Activated CD4-positive, alpha-beta T cell treated with anti-CD3 and anti-CD28 coated beads, Interleukin-2, amount 10 ng/mL, durations not matched to agents 7 days and 5 days (primary cell): ENCODE measurements at regions not wholly inside any gene's neighbourhood (a gene's known extent, or its start where the extent isn't known, plus 50 kb on each side); places are given as distances from the start of the nearest gene placed in this dataset.

Experiments used
- CTCF ChIA-PET: fragments of 350-600 bp; sonication (Branson Sonifier 250); formaldehyde crosslinking; loops from one replicate; lab custom pipeline; 2021; ENCODE audit warnings: antibody characterized with exemption; lab: Charles Lee
- POLR2A ChIA-PET: fragments of 350-600 bp; sonication (Branson Sonifier 250); formaldehyde crosslinking; loops from one replicate; lab custom pipeline; 2021; ENCODE audit warnings: antibody characterized with exemption; lab: Charles Lee
- DNase-seq: peaks from one replicate; pipeline ENCODE4 v3.0.0-alpha.2; 2020
- H3K27ac Mint-ChIP-seq: one replicate; pipeline ENCODE4 v1.8.0; 2021; ENCODE audit warnings: mild to moderate bottlenecking, moderate library complexity, mixed read lengths
- H3K27me3 Mint-ChIP-seq: one replicate; pipeline ENCODE4 v1.8.0; 2021; ENCODE audit warnings: mixed read lengths
- H3K36me3 Mint-ChIP-seq: one replicate; pipeline ENCODE4 v1.8.0; 2021; ENCODE audit warnings: low read depth, mixed read lengths
- H3K4me1 Mint-ChIP-seq: one replicate; pipeline ENCODE4 v1.8.0; 2021; ENCODE audit warnings: mixed read lengths
- H3K4me3 Mint-ChIP-seq: one replicate; pipeline ENCODE4 v1.8.0; 2021; ENCODE audit warnings: mild to moderate bottlenecking, moderate library complexity, mixed read lengths
- H3K9me3 Mint-ChIP-seq: one replicate; pipeline ENCODE4 v1.8.0; 2021; ENCODE audit warnings: mixed read lengths

GRCh38 chr1:86224651-86225310 is 68.2 kb upstream of the COL24A1 start:
- Mint-ChIP-seq H3K9me3 (no peaks in the 10 kb centered on the region), H3K27ac (no peak overlapping the region), H3K4me1 (no peaks in the 10 kb centered on the region), H3K36me3 (no peaks in the 10 kb centered on the region), H3K27me3 (no peaks in the 10 kb centered on the region), H3K4me3 (no peak overlapping the region)
- ChIA-PET CTCF (no interaction called here), POLR2A (no interaction called here)
- no peak for DNase-seq

GRCh38 chr1:86218859-86219258 is 62.3 kb upstream of the COL24A1 start:
- no peaks in the 10 kb centered on the region for H3K36me3 Mint-ChIP-seq
- DNase-seq: no peak
- H3K4me1 Mint-ChIP-seq: no peaks in the 10 kb centered on the region
- no peaks in the 10 kb centered on the region for H3K27me3 Mint-ChIP-seq
- CTCF ChIA-PET: no interaction called here
- POLR2A ChIA-PET: no interaction called here
- H3K9me3 Mint-ChIP-seq: no peaks in the 10 kb centered on the region
- no peak overlapping the region for H3K27ac Mint-ChIP-seq
- H3K4me3 Mint-ChIP-seq: no peak overlapping the region

GRCh38 chr1:86214605-86215004 is 58.0 kb upstream of the COL24A1 start:
- Mint-ChIP-seq H3K27me3 (no peaks in the 10 kb centered on the region), H3K4me3 (no peak overlapping the region), H3K4me1 (no peaks in the 10 kb centered on the region), H3K36me3 (no peaks in the 10 kb centered on the region), H3K27ac (no peak overlapping the region), H3K9me3 (no peaks in the 10 kb centered on the region)
- ChIA-PET CTCF (no interaction called here), POLR2A (no interaction called here)
- no peak for DNase-seq

DNA sequence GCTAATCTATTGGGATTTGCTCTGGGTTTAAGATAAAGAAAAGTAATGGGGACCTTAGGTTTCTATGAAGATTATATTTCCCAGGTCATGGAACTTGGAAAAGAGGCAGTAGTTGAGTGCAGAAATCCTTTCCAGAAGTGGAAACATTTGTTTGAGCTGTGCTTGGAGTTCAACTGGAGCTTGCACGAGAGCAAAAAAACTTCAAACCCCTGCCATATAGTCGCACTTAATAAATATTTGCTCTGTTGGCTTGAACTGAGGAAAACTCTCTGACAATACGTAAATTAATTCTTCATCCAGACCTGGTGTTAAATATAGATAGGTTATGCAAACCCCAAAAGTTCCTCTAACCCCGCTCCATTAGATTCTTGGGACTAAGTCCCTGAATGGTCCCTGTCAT is 52.8 kb upstream of the COL24A1 start:
- Mint-ChIP-seq H3K4me1 (no peaks in the 10 kb centered on the region), H3K4me3 (no peak overlapping the region), H3K9me3 (no peaks in the 10 kb centered on the region), H3K27me3 (no peaks in the 10 kb centered on the region), H3K36me3 (no peaks in the 10 kb centered on the region), H3K27ac (no peak overlapping the region)
- CTCF ChIA-PET: no interaction called here
- DNase-seq: no peak
- POLR2A ChIA-PET: no interaction called here

DNA sequence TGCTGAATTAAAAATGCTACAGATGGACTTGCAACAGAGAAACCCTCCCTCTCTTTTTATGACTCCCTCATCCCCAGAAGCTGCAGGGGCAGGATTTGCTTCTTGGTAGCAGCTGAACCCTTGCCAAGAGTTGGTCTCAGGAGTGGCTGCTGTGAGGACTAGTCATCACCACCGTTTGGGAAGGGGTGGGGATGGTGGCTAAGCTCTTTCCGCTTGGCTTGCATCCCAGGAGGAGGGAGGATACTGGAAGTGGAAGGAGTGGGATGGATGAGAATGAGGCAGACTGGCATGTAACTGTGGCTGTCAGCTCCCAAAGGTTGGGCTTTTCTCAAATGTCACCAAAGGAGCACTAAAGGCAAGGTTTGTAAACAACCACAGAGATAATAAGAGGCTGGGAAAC is 50.8 kb upstream of the COL24A1 start:
- no peaks in the 10 kb centered on the region for H3K4me1 Mint-ChIP-seq
- H3K27me3 Mint-ChIP-seq: no peaks in the 10 kb centered on the region
- no peaks in the 10 kb centered on the region for H3K36me3 Mint-ChIP-seq
- no peak for DNase-seq
- no peaks in the 10 kb centered on the region for H3K9me3 Mint-ChIP-seq
- no peak overlapping the region for H3K4me3 Mint-ChIP-seq
- H3K27ac Mint-ChIP-seq: no peak overlapping the region
- CTCF ChIA-PET: no interaction called here
- POLR2A ChIA-PET: no interaction called here
